SK-N-MC (cell line): ENCODE measurements at regions not wholly inside any gene's neighbourhood (a gene's known extent, or its start where the extent isn't known, plus 50 kb on each side); places are given as distances from the start of the nearest gene placed in this dataset.

ENCODE experiments used
- EZH2 ChIP-seq: fragments of 200-600 bp; sonication (generic); IDR thresholded peaks from one replicate; pipeline ENCODE4 v1.6.1; 2017; ENCODE audit warnings: antibody characterized with exemption
- FOXP2 ChIP-seq: optimal IDR thresholded peaks from 2 replicates; pipeline ENCODE3; 2011; ENCODE audit warnings: mild to moderate bottlenecking, moderate library complexity; ENCODE audit not compliant: insufficient read depth; ENCODE audit errors: extremely low read length, control extremely low read depth
- POLR2AphosphoS5 ChIP-seq: IDR thresholded peaks from 2 replicates; pipeline ENCODE4 v1.6.1; 2012; ENCODE audit warnings: mild to moderate bottlenecking, low read depth, low read length, borderline replicate concordance

DNA sequence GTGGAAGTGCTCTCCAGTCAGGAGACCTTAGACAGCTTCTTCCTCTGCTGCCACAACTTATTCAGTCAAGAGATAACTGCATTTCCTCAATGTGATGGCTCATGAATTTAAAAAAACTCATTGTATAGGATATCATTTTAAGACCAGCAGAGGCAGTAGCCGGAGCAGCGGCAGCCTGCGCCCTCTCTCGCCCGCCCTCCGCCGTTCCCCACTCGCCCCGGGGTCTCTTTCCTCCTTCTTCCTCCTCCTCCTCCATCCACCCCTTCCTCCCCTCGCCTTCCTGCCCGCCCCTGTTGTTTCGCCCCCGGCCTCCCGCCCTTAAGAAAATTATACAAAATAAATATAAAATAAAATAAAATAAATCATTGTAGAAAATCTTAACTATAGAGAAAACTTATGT, 687.6 kb downstream of the FLRT2 start:
- TF ChIP-seq EZH2 (no peak), FOXP2 (no peak), POLR2AphosphoS5 (no peak)
